ENCODE measurements at regions not wholly inside any gene's neighbourhood (a gene's known extent, or its start where the extent isn't known, plus 50 kb on each side); places are given as distances from the start of the nearest gene placed in this dataset.

DNA sequence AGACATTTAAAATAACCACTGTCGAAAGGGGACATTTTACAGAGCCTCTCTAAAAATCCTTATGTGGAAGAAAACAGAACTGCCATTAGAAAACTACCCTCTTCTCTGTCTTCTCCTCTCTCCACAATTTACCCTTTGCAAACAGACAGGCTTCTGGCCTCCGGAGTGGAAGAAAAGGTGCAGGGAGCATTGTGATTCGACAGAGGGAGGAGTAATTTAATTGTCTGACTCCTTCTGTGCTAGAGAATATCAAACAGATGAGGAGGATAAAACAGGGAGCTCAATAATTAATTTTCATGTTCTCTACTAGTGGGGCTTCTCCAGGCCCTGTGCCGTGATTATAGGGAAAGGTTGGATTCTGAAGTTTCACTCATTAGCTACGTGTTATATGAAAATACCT, 615.5 kb upstream of the MKI67 start:
- no peak for DNase-seq

DNA sequence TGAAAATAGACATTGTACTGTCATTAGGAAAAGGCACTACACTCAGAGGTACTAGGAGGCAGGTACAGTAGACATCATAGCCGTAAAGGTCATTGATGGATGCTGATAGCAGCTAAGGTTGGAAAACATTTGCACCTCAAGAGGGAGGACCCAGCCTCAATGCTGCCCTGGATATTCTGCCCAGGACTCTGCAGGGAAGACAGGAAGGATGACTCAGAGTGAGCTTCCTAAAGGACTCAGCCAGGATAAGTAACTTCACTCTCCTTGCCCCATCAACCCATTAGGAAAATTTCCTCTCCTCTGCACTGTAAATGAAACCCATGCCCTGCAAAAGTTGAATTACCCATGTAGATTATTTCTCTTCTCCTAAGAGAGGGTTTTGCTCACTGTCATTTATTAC, 617.9 kb upstream of the MKI67 start:
- no peak for DNase-seq

DNA sequence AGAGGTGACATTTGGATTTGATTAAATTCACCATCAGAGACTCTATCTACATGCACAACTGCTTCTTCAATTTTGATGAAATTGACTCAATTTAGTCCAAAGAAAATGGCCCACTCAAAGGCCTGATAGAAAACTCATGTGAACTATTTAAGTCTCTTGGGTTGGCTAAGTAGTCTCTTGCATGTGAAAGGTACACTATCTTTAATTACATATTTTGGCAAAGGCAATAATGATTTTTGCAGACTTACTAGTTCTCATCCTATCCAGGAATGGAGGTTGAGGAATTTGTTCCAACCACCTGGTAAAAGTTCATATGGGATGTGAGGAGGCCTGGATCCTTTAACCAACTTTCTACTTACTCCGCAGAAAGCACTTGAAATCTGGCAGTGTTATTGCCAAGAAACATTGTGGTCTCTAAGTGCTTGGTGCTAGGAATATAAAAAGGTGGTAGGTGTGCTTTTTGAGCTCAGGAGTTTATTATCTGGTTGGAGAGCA, 618.6 kb upstream of the MKI67 start:
- no peak for DNase-seq

DNA sequence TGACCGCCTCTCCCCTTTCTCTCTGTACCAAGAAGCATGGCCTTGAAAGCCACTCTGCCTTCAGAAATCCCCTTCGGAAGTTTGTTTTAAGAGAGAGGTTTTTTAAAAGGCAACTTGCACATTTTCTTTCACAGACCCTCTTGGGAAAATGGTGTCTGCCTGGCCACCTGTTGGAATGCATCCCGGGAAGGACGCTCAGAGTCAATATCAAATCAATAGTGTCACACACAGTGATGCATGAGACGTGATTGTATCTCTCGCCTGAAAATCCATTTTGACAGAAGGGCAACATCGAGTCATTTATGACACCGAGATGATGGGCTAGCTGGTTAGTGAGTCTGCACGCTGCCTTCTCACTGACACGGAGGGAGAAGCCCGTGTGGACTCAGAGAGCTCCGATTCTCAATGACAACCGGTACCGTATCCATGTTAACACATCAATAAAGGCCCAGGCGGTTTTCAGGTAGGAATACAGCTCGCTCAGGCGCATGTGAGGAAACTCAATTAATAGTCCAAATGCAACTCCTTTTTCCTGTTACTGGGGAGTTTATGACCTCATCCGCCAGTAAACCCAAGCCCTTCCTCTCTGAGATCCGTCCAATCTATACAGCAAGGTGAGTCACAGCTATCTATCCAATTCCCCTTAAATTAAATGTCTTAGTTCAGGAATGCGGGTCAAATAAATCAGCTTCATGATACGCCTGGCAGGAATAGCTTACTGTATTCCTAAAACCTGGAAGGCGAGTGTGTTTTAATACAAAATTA, 621.5 kb upstream of the MKI67 start:
- DNase-seq: no peak

DNA sequence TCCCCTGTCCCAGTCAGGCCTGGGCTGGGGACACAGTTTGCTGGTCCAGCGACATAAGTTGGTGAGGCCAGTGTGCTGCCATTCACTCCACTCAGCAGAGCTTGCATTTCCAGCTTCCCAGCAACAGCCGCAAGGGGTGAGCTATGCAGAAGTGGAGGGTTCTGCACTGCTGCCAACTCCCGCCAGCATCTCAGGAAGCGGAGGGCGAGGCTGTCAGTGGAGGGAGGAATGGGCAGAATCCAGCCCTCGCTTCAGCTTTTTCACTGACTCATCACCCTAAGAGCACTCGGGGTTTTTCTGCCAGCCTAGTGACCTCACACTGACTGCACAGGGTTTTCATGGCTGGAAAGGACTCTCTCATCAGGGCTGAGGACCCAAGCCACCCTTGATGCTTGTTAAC, 625.1 kb upstream of the MKI67 start:
- no peak for DNase-seq

DNA sequence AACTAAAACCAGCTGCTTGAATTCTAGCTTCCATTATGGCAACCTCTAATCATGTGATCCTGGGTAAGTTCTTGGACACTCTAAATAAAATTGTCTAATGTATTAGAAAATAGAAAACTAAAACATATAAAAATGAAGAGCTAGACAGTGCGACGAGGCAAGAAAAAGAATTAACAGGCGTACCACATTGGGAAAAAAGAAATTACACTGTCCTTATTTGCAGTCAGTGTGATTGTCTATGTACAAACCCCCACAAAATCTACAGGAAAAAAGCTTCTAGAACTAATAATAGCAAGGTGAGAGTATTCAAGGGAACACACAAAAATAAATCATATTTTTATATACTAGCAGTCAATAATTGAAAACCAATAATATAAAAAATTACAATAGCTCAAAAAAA, 625.6 kb upstream of the MKI67 start:
- DNase-seq: no peak

DNA sequence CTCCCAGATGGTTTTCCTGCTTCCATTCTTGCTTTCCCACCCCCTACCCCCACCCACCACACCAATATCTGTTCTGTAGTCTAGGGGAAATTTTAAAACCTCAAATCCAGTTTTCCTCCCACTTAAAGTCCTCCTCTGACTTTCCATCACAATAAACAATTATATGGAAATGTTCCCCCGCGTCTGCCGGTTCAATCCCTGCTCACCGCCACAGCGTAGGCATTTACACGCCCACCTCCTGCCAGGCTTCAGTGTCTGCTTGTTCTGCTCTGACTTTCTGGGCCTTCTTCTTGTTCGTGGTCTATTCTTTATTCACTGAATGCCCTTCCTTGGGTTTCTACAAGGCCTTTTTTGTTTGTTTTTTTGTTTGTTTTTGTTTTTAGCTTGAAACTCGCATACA, 633.0 kb upstream of the MKI67 start:
- DNase-seq: no peak

DNA sequence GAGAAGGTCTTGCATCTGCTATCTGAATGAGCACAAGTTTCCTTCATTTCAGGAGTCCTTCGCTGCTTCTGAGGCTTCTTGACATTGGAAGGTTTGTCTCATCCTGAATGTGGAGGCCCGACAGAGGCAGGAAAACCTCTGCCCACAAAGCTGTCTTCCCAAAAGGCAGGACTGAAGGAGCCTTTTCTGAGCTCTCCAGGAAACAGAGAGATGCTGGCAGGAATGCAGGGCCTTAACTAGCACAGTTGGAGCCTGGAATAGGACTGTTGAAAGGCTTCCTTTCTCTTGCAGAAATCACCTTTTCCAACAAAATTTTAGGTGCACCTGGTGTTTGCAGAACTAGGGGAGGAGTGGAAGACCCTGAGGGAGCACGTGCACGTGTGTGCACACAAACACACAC, 637.4 kb upstream of the MKI67 start:
- DNase-seq: no peak

DNA sequence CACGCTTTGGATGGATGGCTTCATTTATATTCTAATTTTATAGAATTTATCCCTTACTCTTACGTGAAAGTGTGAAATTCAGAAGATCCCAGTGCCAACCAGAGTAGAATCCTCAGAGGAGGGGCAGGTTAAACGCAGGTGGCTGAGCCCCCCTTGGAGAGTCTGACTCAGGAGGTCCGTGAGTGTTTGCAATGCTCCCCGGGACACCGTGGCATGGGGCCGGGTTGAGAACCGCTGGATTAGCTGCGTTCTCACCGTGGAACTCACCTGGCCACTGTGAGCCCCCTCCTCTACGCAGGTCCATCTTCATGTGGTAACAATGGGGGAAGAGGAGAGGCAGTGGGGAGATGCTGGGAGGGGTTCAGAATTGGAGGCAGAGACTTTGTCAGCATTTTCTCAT, 638.0 kb upstream of the MKI67 start:
- no peak for DNase-seq

DNA sequence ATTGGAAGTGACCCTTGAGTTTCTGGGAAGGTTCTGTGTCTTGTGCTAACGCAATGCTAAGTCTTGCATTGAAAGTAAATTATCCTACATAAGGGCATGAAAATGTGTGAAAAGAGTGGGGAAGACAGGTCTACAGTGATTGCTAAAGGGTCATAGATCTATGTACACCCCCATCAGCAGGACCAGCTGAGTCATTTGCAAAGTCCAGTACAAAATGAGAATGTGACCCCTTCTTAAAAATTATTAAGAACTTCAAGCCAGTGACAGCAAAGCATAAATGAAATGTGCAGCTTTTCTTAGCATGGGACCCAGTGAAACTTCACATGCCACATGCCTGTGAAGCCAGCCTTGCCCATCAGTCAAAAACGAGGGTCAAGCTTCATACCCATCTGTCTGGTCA, 640.7 kb upstream of the MKI67 start:
- DNase-seq: no peak

DNA sequence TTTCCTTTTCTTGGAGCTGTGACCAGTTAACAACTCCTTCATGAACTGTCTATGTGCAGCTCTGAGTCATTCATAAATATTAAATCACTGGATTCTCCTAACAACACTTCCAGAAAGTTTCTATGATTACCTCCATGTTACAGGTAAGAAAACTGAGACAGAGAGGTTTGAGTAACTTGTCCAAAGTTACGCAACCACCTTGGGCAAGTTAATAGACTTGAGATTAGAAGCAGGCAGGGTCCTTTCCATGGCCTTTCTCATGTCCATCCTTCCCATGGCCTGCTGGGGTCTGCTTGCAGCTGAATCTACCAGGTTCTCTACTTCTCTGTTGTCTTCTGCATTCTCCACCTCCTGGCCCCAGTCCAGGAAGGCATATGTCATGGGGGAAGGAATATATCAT, 648.8 kb upstream of the MKI67 start:
- DNase-seq: no peak

DNA sequence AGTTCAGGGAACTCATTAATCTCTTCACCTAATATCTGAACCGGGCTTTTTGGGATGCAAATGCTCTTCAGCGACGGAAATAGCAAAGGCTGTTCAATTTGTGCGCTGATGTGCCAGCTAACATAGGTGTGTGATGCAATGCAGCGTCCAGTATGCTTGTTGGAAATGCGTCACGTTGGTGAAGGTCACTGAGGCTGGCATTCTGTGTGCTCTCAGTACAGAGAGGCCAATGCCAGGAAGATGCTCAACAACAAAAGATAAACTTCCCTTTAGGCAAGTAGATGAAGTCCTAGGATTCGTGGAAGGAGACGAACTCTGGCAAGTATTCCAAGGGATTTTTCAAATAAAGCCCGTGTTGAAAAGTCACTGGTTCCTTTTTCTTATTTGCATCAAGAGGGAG, 649.5 kb upstream of the MKI67 start:
- DNase-seq: no peak

DNA sequence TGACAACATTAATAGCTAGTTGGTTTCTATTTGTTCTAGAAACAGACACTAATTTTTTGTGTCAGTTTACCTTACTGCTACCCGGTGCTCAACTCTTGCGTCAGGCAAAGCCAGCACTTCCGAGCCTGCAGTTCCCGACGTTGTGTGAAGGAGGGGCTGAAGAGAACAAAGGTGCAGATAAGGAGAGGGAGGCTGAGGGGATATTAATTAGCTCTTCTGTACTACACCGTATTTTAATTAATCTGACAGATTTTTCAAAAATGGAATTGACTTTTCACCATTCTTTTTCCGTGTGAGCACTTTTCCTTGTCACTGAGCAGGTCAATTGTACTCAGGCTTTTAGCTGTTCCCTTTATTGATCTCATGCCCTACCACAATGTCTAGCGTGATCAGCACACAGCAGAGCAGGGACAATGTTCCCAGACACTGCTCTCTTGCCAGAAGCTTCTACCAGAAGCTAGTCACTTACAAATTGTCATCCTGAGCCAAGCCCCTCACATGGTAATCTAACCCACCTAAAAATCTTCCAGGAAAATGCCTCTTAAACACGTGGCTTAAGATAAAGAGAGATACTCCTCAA, 650.5 kb upstream of the MKI67 start:
- DNase-seq: no peak

DNA sequence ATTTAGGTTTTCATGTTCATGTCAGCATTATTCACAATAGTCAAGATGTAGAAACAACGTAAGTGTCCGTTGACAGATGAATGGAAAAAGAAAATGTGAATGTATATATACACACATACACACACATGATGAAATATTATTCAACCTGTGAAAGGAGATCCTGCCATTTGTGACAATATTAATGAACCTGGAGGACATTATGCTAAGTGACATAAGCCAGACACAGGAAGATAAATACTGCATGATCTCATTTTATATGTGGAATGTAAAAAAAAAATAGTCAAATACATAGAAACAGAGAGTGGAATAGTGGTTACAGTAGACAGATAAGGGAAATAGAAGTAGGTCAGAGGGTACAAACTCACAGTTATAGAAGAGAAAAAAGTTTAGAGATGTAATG, 651.1 kb upstream of the MKI67 start:
- no peak for DNase-seq

DNA sequence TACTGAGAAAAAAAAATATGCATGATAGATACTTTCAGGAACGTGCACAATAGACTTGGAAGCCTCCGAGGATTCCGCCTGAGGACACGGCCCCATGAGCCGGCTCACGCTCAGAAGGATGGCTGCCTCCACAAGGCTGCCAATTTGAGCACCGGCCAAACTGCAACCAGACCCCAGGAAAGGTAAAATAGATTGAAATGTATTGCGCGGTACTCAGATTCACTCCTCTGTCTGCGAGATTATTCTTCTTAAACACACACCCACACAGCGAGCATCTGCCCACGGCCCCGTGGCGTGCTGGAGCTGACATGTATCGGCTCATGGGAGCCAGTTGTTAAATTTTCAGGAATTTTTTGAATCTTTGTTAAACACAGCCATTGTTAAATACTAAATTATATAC, 653.2 kb upstream of the MKI67 start:
- no peak for DNase-seq

DNA sequence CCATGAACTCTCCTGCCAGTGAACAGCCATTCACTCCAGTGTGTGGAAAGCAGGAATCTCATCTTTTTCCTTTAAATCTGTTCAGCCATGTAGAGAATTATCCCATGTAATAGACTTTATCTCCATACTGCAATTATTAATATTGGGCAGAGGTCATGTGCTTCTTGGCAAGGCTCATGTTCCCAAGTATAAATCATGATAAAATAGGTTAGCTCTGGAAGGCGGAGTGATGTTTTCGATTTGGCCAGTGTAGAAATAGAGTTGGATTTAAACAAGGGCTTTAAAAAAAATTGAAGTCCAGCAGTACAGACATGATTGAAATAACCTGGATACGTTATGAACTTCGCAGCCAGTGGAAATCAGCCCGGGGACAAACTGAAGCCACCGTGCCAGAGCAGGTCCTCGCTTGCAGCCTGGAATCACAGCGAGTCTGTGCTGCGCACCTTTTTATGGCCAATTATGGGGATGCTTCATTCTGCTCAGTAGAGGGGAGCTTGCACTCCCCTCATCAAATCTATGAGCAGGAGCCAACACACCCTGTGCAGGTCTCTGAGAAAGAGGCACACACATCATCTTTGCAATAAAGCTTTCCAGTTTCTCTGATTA, 654.0 kb upstream of the MKI67 start:
- no peak for DNase-seq

DNA sequence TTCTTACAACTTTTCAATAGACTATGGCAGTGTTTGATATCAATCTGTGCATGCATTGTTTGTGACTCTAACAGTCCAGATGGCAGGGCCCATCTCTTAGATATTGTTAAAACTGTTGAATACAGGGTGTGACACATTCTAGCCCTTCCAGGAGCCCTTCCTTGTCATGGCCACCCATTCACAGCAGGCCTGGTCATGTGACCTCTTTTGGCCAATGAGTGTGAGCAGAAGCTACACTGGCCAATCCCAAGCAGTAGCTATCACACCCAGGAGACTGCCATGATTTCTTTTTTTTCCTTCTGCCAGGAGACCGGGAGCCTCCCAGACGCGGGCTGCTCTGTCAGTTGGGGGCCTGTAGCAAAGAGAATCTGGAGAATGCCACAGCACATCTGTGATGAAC, 655.4 kb upstream of the MKI67 start:
- DNase-seq: no peak

DNA sequence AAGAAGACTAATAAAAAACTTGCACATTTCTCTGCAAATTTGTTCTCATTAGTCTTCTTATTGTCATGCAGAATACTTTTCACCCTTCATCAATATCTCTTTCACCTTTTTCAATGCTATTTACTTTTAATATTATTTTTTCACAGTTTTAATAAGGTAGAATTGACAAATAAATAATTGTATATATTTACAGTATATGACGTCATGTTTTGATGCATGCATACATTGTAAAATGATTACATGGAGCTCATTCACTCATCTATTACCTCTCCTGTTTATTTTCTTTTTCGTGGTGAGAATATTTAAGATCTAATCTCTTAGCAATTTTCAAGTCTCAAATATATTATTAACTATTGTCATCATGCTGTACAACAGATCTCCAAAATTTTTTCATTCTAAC, 658.2 kb upstream of the MKI67 start:
- DNase-seq: no peak

DNA sequence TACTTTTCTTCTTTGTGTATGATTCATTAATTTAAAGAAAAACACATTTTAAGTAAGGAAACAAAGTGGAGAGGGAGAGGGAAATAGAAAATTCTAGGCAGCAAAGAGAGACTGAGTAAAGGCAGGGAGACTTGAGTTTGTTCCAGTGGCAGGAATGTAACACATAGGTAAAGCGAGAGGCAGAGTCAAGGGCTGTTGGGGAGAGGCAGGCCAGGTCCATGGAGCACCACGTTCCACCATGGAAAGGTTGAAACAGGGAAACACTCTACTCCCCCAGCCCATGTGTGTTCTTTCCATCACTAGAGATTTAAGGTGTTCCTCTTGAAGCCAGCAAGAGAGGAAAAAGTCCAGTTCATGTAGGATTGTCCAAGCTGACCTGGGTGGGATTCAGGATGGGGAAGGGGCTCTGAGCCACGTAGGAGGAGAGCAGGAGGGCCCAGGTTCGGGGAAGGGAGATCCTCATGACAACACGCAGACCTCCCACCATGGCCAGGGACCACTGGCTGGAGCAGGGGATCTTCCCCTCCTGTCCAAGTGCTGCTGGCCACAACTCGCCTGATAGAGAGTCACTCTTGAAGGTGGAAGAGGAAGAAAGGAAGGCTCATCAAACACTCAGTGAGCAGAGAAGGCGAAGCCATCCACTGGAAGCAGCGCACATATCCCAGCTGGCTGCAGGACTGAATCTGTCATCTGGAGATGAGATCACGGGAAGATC, 666.4 kb upstream of the MKI67 start:
- no peak for DNase-seq

DNA sequence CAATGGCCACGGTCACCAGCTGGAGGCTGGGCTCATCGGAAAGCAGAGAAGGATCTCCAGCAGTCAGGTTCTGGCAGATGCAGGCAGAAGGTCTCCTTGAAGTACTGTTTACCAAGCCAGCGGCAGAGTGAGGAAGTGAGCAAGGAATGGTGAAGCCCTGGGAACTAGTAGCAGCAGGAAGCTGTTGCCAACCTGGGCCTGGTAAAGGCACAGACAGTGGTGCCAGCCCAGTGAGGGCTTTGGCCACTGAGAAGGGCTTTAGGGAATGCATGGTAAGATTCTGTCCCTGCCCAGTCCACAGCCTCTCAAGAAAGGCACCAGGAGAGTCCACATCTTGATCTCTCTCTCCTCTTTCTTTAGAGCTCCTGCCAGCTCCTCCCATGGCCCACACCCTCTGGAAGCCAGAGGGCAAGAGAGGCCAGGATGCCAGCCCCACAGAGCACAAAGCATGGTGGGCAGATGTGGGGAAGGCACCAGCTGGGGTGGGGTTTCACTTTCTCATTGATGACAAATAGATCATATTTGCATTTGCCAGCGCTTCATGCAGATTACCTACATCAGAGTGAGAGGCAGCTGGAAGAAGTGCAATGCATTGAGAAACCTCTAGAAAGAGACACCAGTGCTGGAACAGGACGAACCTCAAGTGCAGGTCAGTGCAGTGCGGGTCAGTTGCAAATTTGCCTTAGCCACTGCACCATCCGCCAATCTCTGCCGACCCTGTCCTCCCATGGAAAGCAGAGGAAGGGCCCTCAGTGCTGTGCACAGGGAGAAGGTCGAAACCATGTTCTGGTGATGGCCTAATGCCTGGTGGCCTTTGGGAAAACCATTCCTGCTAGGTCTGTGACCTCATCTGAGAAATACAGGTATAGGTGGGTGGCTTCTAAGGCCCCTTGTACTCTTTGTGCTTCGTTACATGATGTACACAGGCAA, 667.8 kb upstream of the MKI67 start:
- no peak for DNase-seq

DNA sequence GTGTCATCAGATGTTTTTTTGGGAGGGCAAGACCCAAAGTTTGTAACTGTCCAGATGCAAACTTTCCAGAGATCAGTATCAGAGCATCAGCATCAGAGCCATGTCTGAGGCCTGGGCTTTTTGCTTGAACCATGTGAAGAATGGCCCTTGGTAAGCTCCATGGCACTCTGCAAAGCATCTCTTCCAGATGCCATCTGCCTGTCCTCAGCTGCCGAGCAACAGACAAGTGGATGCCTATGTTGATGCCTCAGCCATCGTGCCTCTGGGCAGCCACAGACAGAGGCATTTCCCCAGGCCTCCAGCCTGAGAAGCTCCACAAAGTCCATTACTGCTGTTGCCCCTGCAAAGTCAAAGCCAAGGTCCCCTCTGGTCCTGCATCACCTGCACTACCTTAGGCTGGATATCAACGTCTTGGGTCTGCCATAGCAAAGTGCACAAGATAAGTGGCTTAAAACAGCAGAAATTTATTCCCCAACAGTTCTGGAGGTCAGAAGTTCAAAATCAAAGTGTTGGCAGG, 670.2 kb upstream of the MKI67 start:
- no peak for DNase-seq
